GM12878 (cell line): ENCODE measurements at regions not wholly inside any gene's neighbourhood (a gene's known extent, or its start where the extent isn't known, plus 50 kb on each side); places are given as distances from the start of the nearest gene placed in this dataset.

ENCODE experiments used
- ATAC-seq: fragments of 200-7000 bp; cut with Tn5 transposase; 3 replicates; pipeline ENCODE4 v1.9.1; 2020; ENCODE audit warnings: mild to moderate bottlenecking, moderate library complexity
- BruUV-seq: library from RNA; stranded (reverse); fragments of 400-500 nt; replicated peaks from 2 replicates; lab custom pipeline; 2021; lab: Mats Ljungman, UMichigan
- CTCF ChIA-PET: fragments of 300-600 bp; sonication (Branson Sonifier 250); formaldehyde crosslinking; extraction: SDS; loops from one replicate; lab custom pipeline; 2021; ENCODE audit warnings: inconsistent platforms; lab: Yijun Ruan, JAX
- POLR2A ChIA-PET: fragments of 350-600 bp; formaldehyde crosslinking; extraction: SDS; loops from one replicate; lab custom pipeline; 2021; ENCODE audit warnings: inconsistent platforms; lab: Charles Lee
- RAD21 ChIA-PET: fragments of 300-600 bp; sonication (Branson Sonifier 250); formaldehyde crosslinking; loops from one replicate; lab custom pipeline; 2023; ENCODE audit warnings: antibody characterized with exemption; ENCODE audit not compliant: unreplicated experiment; lab: Charles Lee
- SMC1A ChIA-PET: fragments of 300-600 bp; sonication (Branson Sonifier 250); formaldehyde crosslinking; loops from one replicate; lab custom pipeline; 2023; ENCODE audit not compliant: unreplicated experiment, uncharacterized antibody; lab: Charles Lee
- DNase-seq: peaks from one replicate; pipeline ENCODE4 v3.0.0-alpha.2; 2011; ENCODE audit warnings: low read depth, low spot score
- FAIRE-seq: peaks from 3 replicates; lab custom pipeline; 2011; peaks lifted over from hg19 to GRCh38; lab: Jason Lieb, UNC
- H2AFZ ChIP-seq: 2 replicates; pipeline ENCODE4 v1.6.0; 2011; ENCODE audit warnings: low read depth, low read length, control low read depth; ENCODE audit not compliant: control insufficient read depth
- H3K27ac ChIP-seq: 2 replicates; pipeline ENCODE4 v1.5.1; 2011; ENCODE audit warnings: control low read depth; ENCODE audit not compliant: control insufficient read depth, insufficient read depth
- H3K27me3 ChIP-seq, 2 experiments: replicated peaks in 1 of 2; 2 replicates each; pipeline versions ENCODE4 v1.6.0 to v1.6.1; 2011; ENCODE audit warnings: low read length in 1 of 2; ENCODE audit not compliant: control insufficient read depth in 2 of 2, insufficient read depth in 2 of 2
- H3K36me3 ChIP-seq, 2 experiments: 2 replicates each; pipeline ENCODE4 v1.5.1; 2011; ENCODE audit warnings: low read length in 1 of 2; ENCODE audit not compliant: control insufficient read depth in 2 of 2, insufficient read depth in 2 of 2
- H3K4me1 ChIP-seq: 2 replicates; pipeline ENCODE4 v1.6.1; 2011; ENCODE audit warnings: mild to moderate bottlenecking, low read length, moderate library complexity, mixed read lengths; ENCODE audit not compliant: control insufficient read depth, insufficient read depth
- H3K4me2 ChIP-seq: 2 replicates; pipeline ENCODE4 v1.6.0; 2011; ENCODE audit warnings: control low read depth; ENCODE audit not compliant: control insufficient read depth, insufficient read depth
- H3K4me3 ChIP-seq: fragments of 200-600 bp; sonication (generic); 2 replicates; pipeline ENCODE4 v1.5.1; 2016
- H3K79me2 ChIP-seq: 2 replicates; pipeline ENCODE4 v1.6.0; 2011; ENCODE audit warnings: low read length; ENCODE audit not compliant: control insufficient read depth, insufficient read depth
- H3K9ac ChIP-seq: 2 replicates; pipeline ENCODE4 v1.8.0; 2011; ENCODE audit warnings: low read length, control low read depth, mixed read lengths; ENCODE audit not compliant: control insufficient read depth, insufficient read depth
- H3K9me3 ChIP-seq: replicated peaks from 3 replicates; pipeline ENCODE4 v1.5.1; 2011; ENCODE audit warnings: mild to moderate bottlenecking, low read length; ENCODE audit not compliant: control insufficient read depth, insufficient read depth
- H4K20me1 ChIP-seq: 2 replicates; pipeline ENCODE4 v1.6.0; 2011; ENCODE audit not compliant: control insufficient read depth, insufficient read depth
- HDAC2 ChIP-seq: fragments of 200-600 bp; sonication (generic); IDR thresholded peaks from 2 replicates; pipeline ENCODE4 v1.6.1; 2017
- HDAC6 ChIP-seq: fragments of 200-600 bp; sonication (generic); IDR thresholded peaks from one replicate; pipeline ENCODE4 v1.8.0; 2017; ENCODE audit warnings: antibody characterized with exemption; ENCODE audit not compliant: unreplicated experiment
- IRF4 ChIP-seq: IDR thresholded peaks from 2 replicates; pipeline ENCODE4 v1.6.1; 2011; ENCODE audit warnings: low read depth, low read length
- KAT2A ChIP-seq: conservative IDR thresholded peaks from 2 replicates; pipeline ENCODE4 v1.6.1; 2011; ENCODE audit warnings: low read depth, low read length; ENCODE audit not compliant: control insufficient read depth
- RB1 ChIP-seq: fragments of 450-650 bp; formaldehyde crosslinking; IDR thresholded peaks from 2 replicates; pipeline ENCODE4 v1.6.1; 2017; ENCODE audit warnings: mild to moderate bottlenecking, borderline replicate concordance
- RELA ChIP-seq: fragments of 450-650 bp; IDR thresholded peaks from 2 replicates; pipeline ENCODE4 v1.8.0; 2014; ENCODE audit warnings: borderline replicate concordance; ENCODE audit not compliant: partially characterized antibody
- RUNX3 ChIP-seq: IDR thresholded peaks from 2 replicates; pipeline ENCODE4 v1.6.1; 2012; ENCODE audit warnings: low read length, inconsistent platforms
- WGBS: methylation state at CpG from one replicate; pipeline ENCODE4 v1.1.6; 2016; ENCODE audit warnings: low lambda C conversion rate; ENCODE audit not compliant: insufficient replicate concordance, insufficient coverage; ENCODE audit errors: missing lambda C conversion rate; 5-methylcytosine and 5-hydroxymethylcytosine counted together
- in situ Hi-C: fragments of 300-500 bp; cut with MboI; formaldehyde crosslinking; loops from 9 replicates; pipeline ENCODE4 v1.14.3; 2018; ENCODE audit warnings: mixed read lengths
- intact Hi-C: fragments of 100-400 bp; cut with micrococcal nuclease; formaldehyde crosslinking; loops from one replicate; pipeline ENCODE4 v1.14.2; 2022; ENCODE audit not compliant: unreplicated experiment
- TF ChIP-seq, protein P1 (sequence below): IDR thresholded peaks from 2 replicates; pipeline ENCODE4 v1.6.1; 2012; ENCODE audit warnings: improper control_type of control experiment, low read depth, low read length; ENCODE audit not compliant: insufficient replicate concordance

DNA sequence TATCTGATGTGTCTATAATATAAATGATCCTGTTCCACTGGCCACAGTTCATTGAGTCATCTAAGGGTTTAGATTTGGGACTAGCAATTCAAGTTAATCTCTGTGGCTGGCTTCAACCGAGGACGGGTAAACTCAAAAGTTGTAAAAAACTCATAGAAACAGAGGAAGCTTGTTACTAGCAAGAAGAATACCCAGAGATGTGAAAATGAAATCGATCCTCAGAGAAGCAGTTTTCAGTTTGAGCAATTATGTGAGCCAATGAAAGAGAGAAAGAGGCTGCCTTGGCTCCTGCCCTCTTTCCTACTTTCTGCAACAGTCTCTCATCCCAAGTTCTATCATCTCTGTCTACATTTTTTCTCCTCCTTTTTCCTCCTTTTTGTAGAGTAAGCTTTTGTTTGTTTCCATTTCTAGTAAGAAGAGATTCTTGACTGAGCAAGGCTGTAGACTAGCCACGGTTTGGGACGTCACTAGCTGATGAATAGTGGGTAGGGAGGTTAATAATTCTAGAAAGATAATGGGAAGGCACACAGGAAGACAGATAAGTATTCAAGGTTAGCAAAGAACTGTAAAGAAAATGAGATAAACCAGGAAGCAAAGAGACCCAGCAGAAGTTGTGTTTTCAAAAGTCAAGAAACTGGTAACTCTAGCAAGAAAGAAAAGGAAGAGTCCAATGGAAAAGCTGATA is 298.9 kb upstream of the NR2F2 start:
- BruUV-seq = no TSS peak
- H3K4me3 ChIP-seq = no peak overlapping the region
- ATAC-seq = peak; percentile 61
- H2AFZ ChIP-seq = no peak overlapping the region
- no peaks in the 10 kb centered on the region for H3K27me3 ChIP-seq
- no peak for DNase-seq
- intact Hi-C loops (no loop called here), in situ Hi-C loops (no loop called here)
- CTCF ChIA-PET = interaction anchor here (0.6 to 1.3 kb wide), 2 partner anchors 11 to 309 kb away, joined by 3 read pairs; no protein-coding TSS in a partner anchor
- H3K4me2 ChIP-seq = no peak overlapping the region
- WGBS = 22% methylated on average over 5 of the region's 5 CpGs
- POLR2A ChIA-PET = interaction anchor here (1.9 kb wide), 1 partner anchor 12 kb away, joined by 4 read pairs; no protein-coding TSS in a partner anchor
- H4K20me1 ChIP-seq = no peaks in the 10 kb centered on the region
- RAD21 ChIA-PET = interaction anchor here (0.6 to 1.7 kb wide), 4 partner anchors 11 to 296 kb away, joined by 3 to 5 read pairs (median 3); no protein-coding TSS in a partner anchor
- FAIRE-seq = peak; percentile 41
- TF ChIP-seq HDAC6 (no peak), IRF4 (0 out of 2 replicates have a peak, but pooled peaks have one; percentile 16), KAT2A (no peak)
- H3K9ac ChIP-seq = no peak overlapping the region
- H3K27ac ChIP-seq = no peak overlapping the region
- H3K4me1 ChIP-seq = peaks cover 2% of the 10 kb centered on the region
- no peaks in the 10 kb centered on the region for H3K79me2 ChIP-seq
- H3K36me3 ChIP-seq = no peaks in the 10 kb centered on the region
- SMC1A ChIA-PET = interaction anchor here (0.9 to 2.8 kb wide), 8 partner anchors 9 to 285 kb away, joined by 3 to 12 read pairs (median 4); no protein-coding TSS in a partner anchor
- H3K9me3 ChIP-seq = peaks cover 4% of the 10 kb centered on the region

DNA sequence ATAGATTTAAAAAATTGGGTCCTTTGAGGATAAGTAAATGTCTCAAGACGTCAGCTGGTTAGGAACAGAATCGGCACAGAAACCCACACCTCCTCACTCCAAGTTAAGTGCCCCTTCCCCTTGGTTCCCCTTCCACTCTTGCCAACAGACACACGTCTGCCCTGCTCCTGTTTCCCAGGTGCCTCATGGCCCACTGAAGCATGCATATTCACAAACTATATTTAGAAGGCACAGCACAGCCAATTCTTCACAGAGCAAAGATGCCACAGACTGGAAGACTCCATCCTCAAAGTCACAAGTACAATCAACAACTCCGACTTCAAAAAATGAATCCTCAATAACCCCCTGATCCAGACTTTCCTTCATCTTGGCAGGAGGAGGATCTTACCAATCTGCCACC is 295.4 kb upstream of the NR2F2 start:
- CTCF ChIA-PET = interaction anchor here (1.0 to 1.6 kb wide), 2 partner anchors 200 to 775 kb away, joined by 3 to 4 read pairs; no protein-coding TSS in a partner anchor

More for the DNA sequence above, 295.4 kb upstream of the NR2F2 start:
- no peak for FAIRE-seq
- no peak for ATAC-seq
- H3K4me2 ChIP-seq = no peak overlapping the region
- no peak overlapping the region for H3K9ac ChIP-seq
- no peak overlapping the region for H3K4me3 ChIP-seq
- no peak overlapping the region for H3K27ac ChIP-seq
- peaks cover 4% of the 10 kb centered on the region for H3K9me3 ChIP-seq
- intact Hi-C loops (loop anchor here (5.0 kb wide), 2 partner anchors 168 to 778 kb away; no protein-coding TSS in a partner anchor), in situ Hi-C loops (no loop called here)
- no peak for TF ChIP-seq RELA
- no peak for TF ChIP-seq RUNX3
- TF ChIP-seq, protein P1, sequence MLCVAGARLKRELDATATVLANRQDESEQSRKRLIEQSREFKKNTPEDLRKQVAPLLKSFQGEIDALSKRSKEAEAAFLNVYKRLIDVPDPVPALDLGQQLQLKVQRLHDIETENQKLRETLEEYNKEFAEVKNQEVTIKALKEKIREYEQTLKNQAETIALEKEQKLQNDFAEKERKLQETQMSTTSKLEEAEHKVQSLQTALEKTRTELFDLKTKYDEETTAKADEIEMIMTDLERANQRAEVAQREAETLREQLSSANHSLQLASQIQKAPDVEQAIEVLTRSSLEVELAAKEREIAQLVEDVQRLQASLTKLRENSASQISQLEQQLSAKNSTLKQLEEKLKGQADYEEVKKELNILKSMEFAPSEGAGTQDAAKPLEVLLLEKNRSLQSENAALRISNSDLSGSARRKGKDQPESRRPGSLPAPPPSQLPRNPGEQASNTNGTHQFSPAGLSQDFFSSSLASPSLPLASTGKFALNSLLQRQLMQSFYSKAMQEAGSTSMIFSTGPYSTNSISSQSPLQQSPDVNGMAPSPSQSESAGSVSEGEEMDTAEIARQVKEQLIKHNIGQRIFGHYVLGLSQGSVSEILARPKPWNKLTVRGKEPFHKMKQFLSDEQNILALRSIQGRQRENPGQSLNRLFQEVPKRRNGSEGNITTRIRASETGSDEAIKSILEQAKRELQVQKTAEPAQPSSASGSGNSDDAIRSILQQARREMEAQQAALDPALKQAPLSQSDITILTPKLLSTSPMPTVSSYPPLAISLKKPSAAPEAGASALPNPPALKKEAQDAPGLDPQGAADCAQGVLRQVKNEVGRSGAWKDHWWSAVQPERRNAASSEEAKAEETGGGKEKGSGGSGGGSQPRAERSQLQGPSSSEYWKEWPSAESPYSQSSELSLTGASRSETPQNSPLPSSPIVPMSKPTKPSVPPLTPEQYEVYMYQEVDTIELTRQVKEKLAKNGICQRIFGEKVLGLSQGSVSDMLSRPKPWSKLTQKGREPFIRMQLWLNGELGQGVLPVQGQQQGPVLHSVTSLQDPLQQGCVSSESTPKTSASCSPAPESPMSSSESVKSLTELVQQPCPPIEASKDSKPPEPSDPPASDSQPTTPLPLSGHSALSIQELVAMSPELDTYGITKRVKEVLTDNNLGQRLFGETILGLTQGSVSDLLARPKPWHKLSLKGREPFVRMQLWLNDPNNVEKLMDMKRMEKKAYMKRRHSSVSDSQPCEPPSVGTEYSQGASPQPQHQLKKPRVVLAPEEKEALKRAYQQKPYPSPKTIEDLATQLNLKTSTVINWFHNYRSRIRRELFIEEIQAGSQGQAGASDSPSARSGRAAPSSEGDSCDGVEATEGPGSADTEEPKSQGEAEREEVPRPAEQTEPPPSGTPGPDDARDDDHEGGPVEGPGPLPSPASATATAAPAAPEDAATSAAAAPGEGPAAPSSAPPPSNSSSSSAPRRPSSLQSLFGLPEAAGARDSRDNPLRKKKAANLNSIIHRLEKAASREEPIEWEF = no peak
- no peak for TF ChIP-seq RB1
- TF ChIP-seq HDAC2 = no peak
- no TSS peak for BruUV-seq
- ChIA-PET SMC1A (interaction anchor here (0.8 to 2.4 kb wide), 3 partner anchors 24 to 114 kb away, joined by 3 to 10 read pairs (median 4); no protein-coding TSS in a partner anchor), POLR2A (no interaction called here), RAD21 (interaction anchor here (1.1 to 1.5 kb wide), 3 partner anchors 14 to 291 kb away, joined by 3 read pairs; no protein-coding TSS in a partner anchor)
- H3K36me3 ChIP-seq = no peaks in the 10 kb centered on the region
- WGBS = 50% methylated on average over 4 of the region's 4 CpGs
- no peak for DNase-seq
- no peaks in the 10 kb centered on the region for H4K20me1 ChIP-seq
- H3K27me3 ChIP-seq = no peaks in the 10 kb centered on the region
- peaks cover 26% of the 10 kb centered on the region for H3K4me1 ChIP-seq
- H2AFZ ChIP-seq = no peak overlapping the region
- H3K79me2 ChIP-seq = no peaks in the 10 kb centered on the region
